Loucy (cell line): ENCODE measurements at regions not wholly inside any gene's neighbourhood (a gene's known extent, or its start where the extent isn't known, plus 50 kb on each side); places are given as distances from the start of the nearest gene placed in this dataset.

ENCODE experiments used
- H2AFZ ChIP-seq: fragments of 200-600 bp; sonication (generic); 2 replicates; pipeline ENCODE4 v1.6.0; 2016; ENCODE audit warnings: antibody characterized with exemption, mild to moderate bottlenecking, low read length, moderate library complexity
- H3F3A ChIP-seq: fragments of 200-600 bp; 2 replicates; pipeline ENCODE4 v1.6.0; 2016; ENCODE audit warnings: antibody characterized with exemption, low read depth, mild to moderate bottlenecking
- H3K27me3 ChIP-seq: fragments of 200-600 bp; sonication (generic); 2 replicates; pipeline ENCODE4 v1.6.1; 2014; ENCODE audit warnings: low read length, mild to moderate bottlenecking; ENCODE audit not compliant: insufficient read depth, poor library complexity, severe bottlenecking
- H3K36me3 ChIP-seq: fragments of 200-600 bp; sonication (generic); 2 replicates; pipeline ENCODE4 v1.6.1; 2016; ENCODE audit warnings: low read length; ENCODE audit not compliant: insufficient read depth
- H3K4me1 ChIP-seq: fragments of 200-600 bp; sonication (generic); 2 replicates; pipeline ENCODE4 v1.5.1; 2014; ENCODE audit warnings: low read length, mild to moderate bottlenecking; ENCODE audit not compliant: insufficient read depth, poor library complexity, severe bottlenecking
- H3K4me2 ChIP-seq: fragments of 200-600 bp; sonication (generic); 2 replicates; pipeline ENCODE4 v1.6.0; 2014; ENCODE audit warnings: antibody characterized with exemption, low read length, low read depth, mild to moderate bottlenecking; ENCODE audit not compliant: poor library complexity, severe bottlenecking
- H3K4me3 ChIP-seq: fragments of 200-600 bp; sonication (generic); 2 replicates; pipeline ENCODE4 v1.5.1; 2014; ENCODE audit warnings: low read length, mild to moderate bottlenecking, mixed read lengths; ENCODE audit not compliant: poor library complexity, severe bottlenecking
- H3K79me2 ChIP-seq: fragments of 200-600 bp; sonication (generic); 2 replicates; pipeline ENCODE4 v1.6.1; 2014; ENCODE audit warnings: low read length; ENCODE audit not compliant: insufficient read depth
- H3K9ac ChIP-seq: fragments of 200-600 bp; sonication (generic); 2 replicates; pipeline ENCODE4 v1.6.0; 2014; ENCODE audit warnings: mild to moderate bottlenecking, low read depth, low read length, moderate library complexity; ENCODE audit not compliant: poor library complexity, severe bottlenecking
- H3K9me2 ChIP-seq: fragments of 200-600 bp; sonication (generic); replicated peaks from 2 replicates; pipeline ENCODE4 v1.6.1; 2016; ENCODE audit warnings: low read depth, low read length, mixed read lengths
- H3K9me3 ChIP-seq: fragments of 200-600 bp; sonication (generic); 2 replicates; pipeline ENCODE4 v1.6.1; 2014; ENCODE audit warnings: mild to moderate bottlenecking, antibody characterized with exemption, low read length, low read depth; ENCODE audit not compliant: insufficient read depth
- H4K20me1 ChIP-seq: fragments of 200-600 bp; sonication (generic); 2 replicates; pipeline ENCODE4 v1.6.0; 2014; ENCODE audit warnings: antibody characterized with exemption, low read length, mild to moderate bottlenecking; ENCODE audit not compliant: insufficient read depth, poor library complexity, severe bottlenecking
- CTCF ChIP-seq: fragments of 200-600 bp; sonication (generic); conservative IDR thresholded peaks from 2 replicates; pipeline ENCODE4 v1.5.1; 2014; ENCODE audit warnings: mild to moderate bottlenecking, antibody characterized with exemption, low read length
- EZH2phosphoT487 ChIP-seq: fragments of 200-600 bp; IDR thresholded peaks from 2 replicates; pipeline ENCODE4 v1.6.1; 2018; ENCODE audit warnings: antibody characterized with exemption, mild to moderate bottlenecking, moderate library complexity, borderline replicate concordance

GRCh38 chr2:22787745-22788144 lies 597.2 kb upstream of the KLHL29 start:
- no peak overlapping the region for H3K4me3 ChIP-seq
- TF ChIP-seq EZH2phosphoT487 (no peak), CTCF (no peak)
- H3K4me1 ChIP-seq = no peaks in the 10 kb centered on the region
- H3K4me2 ChIP-seq = no peak overlapping the region
- no peaks in the 10 kb centered on the region for H3K36me3 ChIP-seq
- no peaks in the 10 kb centered on the region for H3K9me2 ChIP-seq
- H4K20me1 ChIP-seq = no peaks in the 10 kb centered on the region
- no peaks in the 10 kb centered on the region for H3F3A ChIP-seq
- no peaks in the 10 kb centered on the region; the same call in 1 of the 2 replicates for H3K9me3 ChIP-seq
- no peak overlapping the region for H3K9ac ChIP-seq
- H2AFZ ChIP-seq = no peak overlapping the region
- no peaks in the 10 kb centered on the region for H3K27me3 ChIP-seq
- no peaks in the 10 kb centered on the region for H3K79me2 ChIP-seq

GRCh38 chr2:22788749-22789327 lies 596.1 kb upstream of the KLHL29 start:
- H3K27me3 ChIP-seq = no peaks in the 10 kb centered on the region
- H3K9me3 ChIP-seq = no peaks in the 10 kb centered on the region; the same call in 1 of the 2 replicates
- H3K4me1 ChIP-seq = no peaks in the 10 kb centered on the region
- H3K79me2 ChIP-seq = no peaks in the 10 kb centered on the region
- no peak overlapping the region for H3K4me3 ChIP-seq
- no peaks in the 10 kb centered on the region for H3F3A ChIP-seq
- TF ChIP-seq EZH2phosphoT487 (no peak), CTCF (no peak)
- H3K9ac ChIP-seq = no peak overlapping the region
- no peak overlapping the region for H2AFZ ChIP-seq
- no peaks in the 10 kb centered on the region for H4K20me1 ChIP-seq
- no peaks in the 10 kb centered on the region for H3K36me3 ChIP-seq
- no peak overlapping the region for H3K4me2 ChIP-seq
- H3K9me2 ChIP-seq = no peaks in the 10 kb centered on the region

GRCh38 chr2:22795287-22795866 lies 589.6 kb upstream of the KLHL29 start:
- no peaks in the 10 kb centered on the region for H3K79me2 ChIP-seq
- H4K20me1 ChIP-seq = no peaks in the 10 kb centered on the region
- no peaks in the 10 kb centered on the region for H3F3A ChIP-seq
- H3K4me2 ChIP-seq = no peak overlapping the region
- TF ChIP-seq CTCF = no peak
- no peak for TF ChIP-seq EZH2phosphoT487
- H2AFZ ChIP-seq = no peak overlapping the region
- H3K4me1 ChIP-seq = no peaks in the 10 kb centered on the region
- no peak overlapping the region for H3K4me3 ChIP-seq
- no peaks in the 10 kb centered on the region; the same call in 1 of the 2 replicates for H3K9me3 ChIP-seq
- no peaks in the 10 kb centered on the region for H3K36me3 ChIP-seq
- no peaks in the 10 kb centered on the region for H3K9me2 ChIP-seq
- no peaks in the 10 kb centered on the region for H3K27me3 ChIP-seq
- no peak overlapping the region for H3K9ac ChIP-seq
